Loucy (cell line): ENCODE measurements at regions not wholly inside any gene's neighbourhood (a gene's known extent, or its start where the extent isn't known, plus 50 kb on each side); places are given as distances from the start of the nearest gene placed in this dataset.

Experiments
- EZH2phosphoT487 ChIP-seq: fragments of 200-600 bp; IDR thresholded peaks from 2 replicates; pipeline ENCODE4 v1.6.1; 2018; ENCODE audit warnings: antibody characterized with exemption, mild to moderate bottlenecking, moderate library complexity, borderline replicate concordance
- TF ChIP-seq, protein P1 (sequence below): fragments of 200-600 bp; sonication (generic); conservative IDR thresholded peaks from 2 replicates; pipeline ENCODE4 v1.5.1; 2014; ENCODE audit warnings: mild to moderate bottlenecking, antibody characterized with exemption, low read length

DNA sequence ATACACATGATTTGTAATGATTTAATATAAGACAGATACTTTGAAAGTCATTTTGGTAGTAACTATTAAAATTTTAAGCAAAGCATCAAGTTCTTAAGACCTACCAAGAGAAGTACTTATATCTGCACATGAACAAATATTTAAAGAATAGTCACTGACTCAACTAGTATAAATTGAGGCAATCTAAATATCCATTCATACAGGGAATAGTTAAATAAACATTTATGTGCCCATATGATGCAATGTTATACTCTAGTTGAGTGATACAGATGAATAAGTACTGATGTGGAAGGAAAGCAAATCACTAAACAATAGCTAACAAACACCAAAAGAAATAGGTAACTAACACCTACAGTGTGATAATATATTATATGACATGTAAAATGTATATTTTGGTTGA is 527.7 kb downstream of the EPHA3 start:
- no peak for TF ChIP-seq EZH2phosphoT487
- TF ChIP-seq, protein P1, sequence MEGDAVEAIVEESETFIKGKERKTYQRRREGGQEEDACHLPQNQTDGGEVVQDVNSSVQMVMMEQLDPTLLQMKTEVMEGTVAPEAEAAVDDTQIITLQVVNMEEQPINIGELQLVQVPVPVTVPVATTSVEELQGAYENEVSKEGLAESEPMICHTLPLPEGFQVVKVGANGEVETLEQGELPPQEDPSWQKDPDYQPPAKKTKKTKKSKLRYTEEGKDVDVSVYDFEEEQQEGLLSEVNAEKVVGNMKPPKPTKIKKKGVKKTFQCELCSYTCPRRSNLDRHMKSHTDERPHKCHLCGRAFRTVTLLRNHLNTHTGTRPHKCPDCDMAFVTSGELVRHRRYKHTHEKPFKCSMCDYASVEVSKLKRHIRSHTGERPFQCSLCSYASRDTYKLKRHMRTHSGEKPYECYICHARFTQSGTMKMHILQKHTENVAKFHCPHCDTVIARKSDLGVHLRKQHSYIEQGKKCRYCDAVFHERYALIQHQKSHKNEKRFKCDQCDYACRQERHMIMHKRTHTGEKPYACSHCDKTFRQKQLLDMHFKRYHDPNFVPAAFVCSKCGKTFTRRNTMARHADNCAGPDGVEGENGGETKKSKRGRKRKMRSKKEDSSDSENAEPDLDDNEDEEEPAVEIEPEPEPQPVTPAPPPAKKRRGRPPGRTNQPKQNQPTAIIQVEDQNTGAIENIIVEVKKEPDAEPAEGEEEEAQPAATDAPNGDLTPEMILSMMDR, result no peak
